ENCODE measurements at regions not wholly inside any gene's neighbourhood (a gene's known extent, or its start where the extent isn't known, plus 50 kb on each side); places are given as distances from the start of the nearest gene placed in this dataset.

- H3K27ac Mint-ChIP-seq (ENCODE audit: unreplicated experiment), result no peak overlapping the region
- FAIRE-seq (no peak), DNase-seq (ENCODE audit: low read depth) (no peak)
- Histone ChIP-seq H4K20me1 (ENCODE audit: insufficient read depth, low read length) (no peaks in the 10 kb centered on the region), H3K27me3 (ENCODE audit: insufficient read depth, low read length) (no peaks in the 10 kb centered on the region), H3K4me3 (ENCODE audit: insufficient read depth, low read depth, low read length) (no peak overlapping the region), H3K4me1 (ENCODE audit: insufficient read depth, low read length) (no peaks in the 10 kb centered on the region), H3K4me2 (ENCODE audit: low read length) (no peak overlapping the region), H2AFZ (ENCODE audit: low read depth, low read length) (no peak overlapping the region), H3K79me2 (ENCODE audit: insufficient read depth, low read length) (no peaks in the 10 kb centered on the region), H3K27ac (ENCODE audit: low read depth, low read length) (no peak overlapping the region), H3K36me3 (ENCODE audit: insufficient read depth, low read length) (no peaks in the 10 kb centered on the region), H3K9me3 (ENCODE audit: insufficient read depth, low read depth, low read length) (no peaks in the 10 kb centered on the region), H3K9ac (ENCODE audit: low read length) (no peak overlapping the region)
- H3K9me3 Mint-ChIP-seq (ENCODE audit: unreplicated experiment), result no peaks in the 10 kb centered on the region
- H3K4me1 Mint-ChIP-seq (ENCODE audit: low read depth, unreplicated experiment), result peaks cover 12% of the 10 kb centered on the region
- H3K4me3 Mint-ChIP-seq (ENCODE audit: unreplicated experiment), result no peak overlapping the region
- TF ChIP-seq EZH2 (IDR thresholded peaks at IDR 0.05; ENCODE audit: insufficient read depth, low read length), result no peak
- TF ChIP-seq, protein P1, sequence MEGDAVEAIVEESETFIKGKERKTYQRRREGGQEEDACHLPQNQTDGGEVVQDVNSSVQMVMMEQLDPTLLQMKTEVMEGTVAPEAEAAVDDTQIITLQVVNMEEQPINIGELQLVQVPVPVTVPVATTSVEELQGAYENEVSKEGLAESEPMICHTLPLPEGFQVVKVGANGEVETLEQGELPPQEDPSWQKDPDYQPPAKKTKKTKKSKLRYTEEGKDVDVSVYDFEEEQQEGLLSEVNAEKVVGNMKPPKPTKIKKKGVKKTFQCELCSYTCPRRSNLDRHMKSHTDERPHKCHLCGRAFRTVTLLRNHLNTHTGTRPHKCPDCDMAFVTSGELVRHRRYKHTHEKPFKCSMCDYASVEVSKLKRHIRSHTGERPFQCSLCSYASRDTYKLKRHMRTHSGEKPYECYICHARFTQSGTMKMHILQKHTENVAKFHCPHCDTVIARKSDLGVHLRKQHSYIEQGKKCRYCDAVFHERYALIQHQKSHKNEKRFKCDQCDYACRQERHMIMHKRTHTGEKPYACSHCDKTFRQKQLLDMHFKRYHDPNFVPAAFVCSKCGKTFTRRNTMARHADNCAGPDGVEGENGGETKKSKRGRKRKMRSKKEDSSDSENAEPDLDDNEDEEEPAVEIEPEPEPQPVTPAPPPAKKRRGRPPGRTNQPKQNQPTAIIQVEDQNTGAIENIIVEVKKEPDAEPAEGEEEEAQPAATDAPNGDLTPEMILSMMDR (IDR thresholded peaks at IDR 0.05; ENCODE audit: insufficient read depth, low read depth, low read length), result no peak
- no peaks in the 10 kb centered on the region for H3K27me3 Mint-ChIP-seq (ENCODE audit: low read depth, unreplicated experiment)
- no peaks in the 10 kb centered on the region for H3K36me3 Mint-ChIP-seq (ENCODE audit: low read depth, unreplicated experiment)
These were observed 607.4 kb upstream of the JAG1 start for GRCh38 chr20:11281240-11281639.

DNA sequence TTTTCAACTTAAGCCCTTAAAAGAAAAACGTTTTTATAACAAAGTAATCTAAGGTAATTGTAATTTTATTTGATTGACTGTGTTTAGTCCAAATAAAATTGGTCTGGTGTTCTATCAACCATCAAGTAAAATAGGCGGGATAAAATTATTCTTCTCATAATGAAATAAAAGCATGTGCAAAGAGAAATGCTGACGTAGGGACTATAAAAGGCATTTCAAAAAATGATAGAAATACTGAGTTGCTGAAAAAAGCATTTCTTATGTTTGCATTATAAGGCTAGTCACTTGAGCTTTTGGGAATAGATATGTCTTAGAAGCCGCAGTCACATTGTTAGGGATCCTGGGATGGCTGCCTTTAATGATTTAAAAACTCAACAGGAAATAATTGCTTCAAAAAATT, 608.0 kb upstream of the JAG1 start:
- no peaks in the 10 kb centered on the region for H3K27me3 Mint-ChIP-seq (ENCODE audit: low read depth, unreplicated experiment)
- Histone ChIP-seq H3K27me3 (ENCODE audit: insufficient read depth, low read length) (no peaks in the 10 kb centered on the region), H3K9me3 (ENCODE audit: insufficient read depth, low read depth, low read length) (no peaks in the 10 kb centered on the region), H3K4me1 (ENCODE audit: insufficient read depth, low read length) (no peaks in the 10 kb centered on the region), H3K4me3 (ENCODE audit: insufficient read depth, low read depth, low read length) (no peak overlapping the region), H3K79me2 (ENCODE audit: insufficient read depth, low read length) (no peaks in the 10 kb centered on the region), H3K27ac (ENCODE audit: low read depth, low read length) (no peak overlapping the region), H4K20me1 (ENCODE audit: insufficient read depth, low read length) (no peaks in the 10 kb centered on the region), H3K36me3 (ENCODE audit: insufficient read depth, low read length) (no peaks in the 10 kb centered on the region), H2AFZ (ENCODE audit: low read depth, low read length) (no peak overlapping the region), H3K4me2 (ENCODE audit: low read length) (no peak overlapping the region), H3K9ac (ENCODE audit: low read length) (no peak overlapping the region)
- H3K4me3 Mint-ChIP-seq (ENCODE audit: unreplicated experiment), result no peak overlapping the region
- H3K9me3 Mint-ChIP-seq (ENCODE audit: unreplicated experiment), result no peaks in the 10 kb centered on the region
- DNase-seq (ENCODE audit: low read depth), result no peak
- H3K36me3 Mint-ChIP-seq (ENCODE audit: low read depth, unreplicated experiment), result no peaks in the 10 kb centered on the region
- no peak for FAIRE-seq
- H3K4me1 Mint-ChIP-seq (ENCODE audit: low read depth, unreplicated experiment), result peaks cover 12% of the 10 kb centered on the region
- no peak overlapping the region for H3K27ac Mint-ChIP-seq (ENCODE audit: unreplicated experiment)
- TF ChIP-seq, protein P1 (IDR thresholded peaks at IDR 0.05; ENCODE audit: insufficient read depth, low read depth, low read length), result no peak
- TF ChIP-seq EZH2 (IDR thresholded peaks at IDR 0.05; ENCODE audit: insufficient read depth, low read length), result no peak

GRCh38 chr20:11287126-11287525, 613.3 kb upstream of the JAG1 start:
- TF ChIP-seq, protein P1 (IDR thresholded peaks at IDR 0.05; ENCODE audit: insufficient read depth, low read depth, low read length), result no peak
- TF ChIP-seq EZH2 (IDR thresholded peaks at IDR 0.05; ENCODE audit: insufficient read depth, low read length), result no peak
- FAIRE-seq (no peak), DNase-seq (ENCODE audit: low read depth) (no peak)
- Mint-ChIP-seq H3K36me3 (ENCODE audit: low read depth, unreplicated experiment) (no peaks in the 10 kb centered on the region), H3K27ac (ENCODE audit: unreplicated experiment) (no peak overlapping the region), H3K4me1 (ENCODE audit: low read depth, unreplicated experiment) (no peaks in the 10 kb centered on the region), H3K4me3 (ENCODE audit: unreplicated experiment) (no peak overlapping the region), H3K9me3 (ENCODE audit: unreplicated experiment) (peaks cover 4% of the 10 kb centered on the region), H3K27me3 (ENCODE audit: low read depth, unreplicated experiment) (no peaks in the 10 kb centered on the region)
- Histone ChIP-seq H3K4me3 (ENCODE audit: insufficient read depth, low read depth, low read length) (no peak overlapping the region), H3K4me2 (ENCODE audit: low read length) (no peak overlapping the region), H3K9ac (ENCODE audit: low read length) (no peak overlapping the region), H3K79me2 (ENCODE audit: insufficient read depth, low read length) (no peaks in the 10 kb centered on the region), H3K27me3 (ENCODE audit: insufficient read depth, low read length) (no peaks in the 10 kb centered on the region), H4K20me1 (ENCODE audit: insufficient read depth, low read length) (no peaks in the 10 kb centered on the region), H3K27ac (ENCODE audit: low read depth, low read length) (no peak overlapping the region), H3K36me3 (ENCODE audit: insufficient read depth, low read length) (no peaks in the 10 kb centered on the region), H3K9me3 (ENCODE audit: insufficient read depth, low read depth, low read length) (no peaks in the 10 kb centered on the region), H3K4me1 (ENCODE audit: insufficient read depth, low read length) (no peaks in the 10 kb centered on the region), H2AFZ (ENCODE audit: low read depth, low read length) (no peak overlapping the region)
